Fibroblast of lung (primary cell): ENCODE measurements at regions not wholly inside any gene's neighbourhood (a gene's known extent, or its start where the extent isn't known, plus 50 kb on each side); places are given as distances from the start of the nearest gene placed in this dataset.

ENCODE experiments used
- EZH2 ChIP-seq: IDR thresholded peaks from 2 replicates; pipeline ENCODE4 v1.5.1; 2012; ENCODE audit warnings: low read length, control low read depth, mild to moderate bottlenecking; ENCODE audit errors: missing control alignments
- TF ChIP-seq, protein P1 (sequence below), 2 donors: IDR thresholded peaks in 1 of 2; conservative IDR thresholded peaks in 1 of 2; 1 replicate in 1 of 2; 2 replicates in 1 of 2; pipeline ENCODE4 v1.5.1; 2011 to 2012; ENCODE audit warnings: low read length in 2 of 2, control low read depth in 1 of 2, inconsistent platforms in 1 of 2, low read depth in 1 of 2, mild to moderate bottlenecking in 1 of 2

DNA sequence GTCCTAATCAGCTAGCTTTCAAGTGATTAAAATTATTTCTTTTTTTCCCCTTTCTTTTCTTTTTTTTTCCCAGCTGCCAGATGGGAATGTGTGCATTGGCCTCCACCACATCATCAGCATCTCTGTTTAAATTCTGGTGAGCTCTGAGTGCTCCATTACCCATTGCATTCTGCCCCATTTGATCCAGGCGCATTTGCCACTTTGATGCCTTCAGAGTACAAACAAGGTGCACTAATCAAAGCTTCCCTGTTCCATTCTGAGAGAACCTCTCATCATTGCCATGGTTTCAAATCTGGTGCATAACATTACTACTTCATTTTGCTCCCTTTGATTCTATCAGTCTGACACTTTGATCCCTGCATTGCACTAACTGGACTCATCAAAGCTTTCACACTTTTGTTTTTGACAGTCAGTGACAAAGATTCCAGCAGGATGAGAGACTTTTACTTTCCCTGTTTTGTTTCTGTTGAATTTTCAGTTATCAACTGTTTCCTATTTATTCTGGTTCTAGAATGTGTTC lies 238.8 kb upstream of the PCDH10 start:
- TF ChIP-seq, protein P1, sequence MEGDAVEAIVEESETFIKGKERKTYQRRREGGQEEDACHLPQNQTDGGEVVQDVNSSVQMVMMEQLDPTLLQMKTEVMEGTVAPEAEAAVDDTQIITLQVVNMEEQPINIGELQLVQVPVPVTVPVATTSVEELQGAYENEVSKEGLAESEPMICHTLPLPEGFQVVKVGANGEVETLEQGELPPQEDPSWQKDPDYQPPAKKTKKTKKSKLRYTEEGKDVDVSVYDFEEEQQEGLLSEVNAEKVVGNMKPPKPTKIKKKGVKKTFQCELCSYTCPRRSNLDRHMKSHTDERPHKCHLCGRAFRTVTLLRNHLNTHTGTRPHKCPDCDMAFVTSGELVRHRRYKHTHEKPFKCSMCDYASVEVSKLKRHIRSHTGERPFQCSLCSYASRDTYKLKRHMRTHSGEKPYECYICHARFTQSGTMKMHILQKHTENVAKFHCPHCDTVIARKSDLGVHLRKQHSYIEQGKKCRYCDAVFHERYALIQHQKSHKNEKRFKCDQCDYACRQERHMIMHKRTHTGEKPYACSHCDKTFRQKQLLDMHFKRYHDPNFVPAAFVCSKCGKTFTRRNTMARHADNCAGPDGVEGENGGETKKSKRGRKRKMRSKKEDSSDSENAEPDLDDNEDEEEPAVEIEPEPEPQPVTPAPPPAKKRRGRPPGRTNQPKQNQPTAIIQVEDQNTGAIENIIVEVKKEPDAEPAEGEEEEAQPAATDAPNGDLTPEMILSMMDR (conservative IDR thresholded peaks at IDR 0.05 in 1 of 2, IDR thresholded peaks at IDR 0.05 in 1 of 2; ENCODE audit: low read depth in 1 of 2, low read length in 2 of 2), result no peak
- TF ChIP-seq EZH2, result no peak
